Activated T-helper 2 cell treated with anti-CD3 and anti-CD28 coated beads, Interferon-gamma antibody, Interleukin-2, Interleukin-4, amounts not matched to agents 10 μg/mL and 5 μg/mL and 100 μg/mL, durations not matched to agents 14 hours and 24 hours and 36 hours (primary cell): ENCODE measurements at regions not wholly inside any gene's neighbourhood (a gene's known extent, or its start where the extent isn't known, plus 50 kb on each side); places are given as distances from the start of the nearest gene placed in this dataset.
A peak's percentile ranks its signal among the peaks of the same experiment; 100 is the strongest.
"Not testable (repeated sequence)": the region's sequence is repeated elsewhere in the genome, so short reads cannot be mapped to it uniquely, and the experiment has no call there.

ENCODE experiments used
- DNase-seq: peaks from one replicate; pipeline ENCODE4 v3.0.0; 2021; ENCODE audit warnings: low spot score
- H3K27ac Mint-ChIP-seq: one replicate; pipeline ENCODE4 v1.8.0; 2021; ENCODE audit warnings: mixed read lengths
- H3K27me3 Mint-ChIP-seq: one replicate; pipeline ENCODE4 v1.8.0; 2021; ENCODE audit warnings: low read depth, mixed read lengths
- H3K36me3 Mint-ChIP-seq: one replicate; pipeline ENCODE4 v1.8.0; 2021; ENCODE audit warnings: low read depth, mixed read lengths
- H3K4me1 Mint-ChIP-seq: one replicate; pipeline ENCODE4 v1.8.0; 2021; ENCODE audit warnings: low read depth, mixed read lengths
- H3K4me3 Mint-ChIP-seq: one replicate; pipeline ENCODE4 v1.8.0; 2021; ENCODE audit warnings: low read depth, mild to moderate bottlenecking, moderate library complexity, mixed read lengths
- H3K9me3 Mint-ChIP-seq: one replicate; pipeline ENCODE4 v1.8.0; 2021; ENCODE audit warnings: mixed read lengths
- intact Hi-C: fragments of 100-400 bp; cut with micrococcal nuclease; formaldehyde crosslinking; loops from one replicate; pipeline ENCODE4 v1.15.1; 2023

- H3K27me3 Mint-ChIP-seq, H3K36me3 Mint-ChIP-seq, H3K9me3 Mint-ChIP-seq, H3K27ac Mint-ChIP-seq, intact Hi-C loops, H3K4me1 Mint-ChIP-seq, DNase-seq, H3K4me3 Mint-ChIP-seq: not testable (repeated sequence)
Measured at GRCh38 chr5:136444099-136444498, 78.8 kb upstream of the TRPC7 start.

GRCh38 chr5:136439367-136439766 lies 74.0 kb upstream of the TRPC7 start:
- no peak for DNase-seq
- intact Hi-C loops: no loop called here
- no peaks in the 10 kb centered on the region for H3K36me3 Mint-ChIP-seq
- H3K27me3 Mint-ChIP-seq: no peaks in the 10 kb centered on the region
- H3K4me1 Mint-ChIP-seq: no peaks in the 10 kb centered on the region
- H3K27ac Mint-ChIP-seq: no peak overlapping the region
- no peak overlapping the region for H3K4me3 Mint-ChIP-seq
- H3K9me3 Mint-ChIP-seq: no peaks in the 10 kb centered on the region

- no peak for DNase-seq
- no peak overlapping the region for H3K4me3 Mint-ChIP-seq
- no peak overlapping the region for H3K27ac Mint-ChIP-seq
- H3K36me3 Mint-ChIP-seq: no peaks in the 10 kb centered on the region
- H3K9me3 Mint-ChIP-seq: no peaks in the 10 kb centered on the region
- no peaks in the 10 kb centered on the region for H3K27me3 Mint-ChIP-seq
- no peaks in the 10 kb centered on the region for H3K4me1 Mint-ChIP-seq
- intact Hi-C loops: no loop called here
Measured at GRCh38 chr5:136435946-136436543, 70.7 kb upstream of the TRPC7 start.

- DNase-seq: no peak
- no peak overlapping the region for H3K27ac Mint-ChIP-seq
- intact Hi-C loops: no loop called here
Measured at GRCh38 chr5:136434795-136435194, 69.5 kb upstream of the TRPC7 start.

GRCh38 chr5:136432705-136433104 lies 67.4 kb upstream of the TRPC7 start:
- Mint-ChIP-seq H3K9me3 (no peaks in the 10 kb centered on the region), H3K4me1 (no peaks in the 10 kb centered on the region), H3K27ac (no peak overlapping the region), H3K27me3 (no peaks in the 10 kb centered on the region), H3K4me3 (no peak overlapping the region), H3K36me3 (no peaks in the 10 kb centered on the region)
- DNase-seq: no peak
- intact Hi-C loops: no loop called here

More at GRCh38 chr5:136434795-136435194, 69.5 kb upstream of the TRPC7 start:
- Mint-ChIP-seq H3K27me3 (no peaks in the 10 kb centered on the region), H3K36me3 (no peaks in the 10 kb centered on the region), H3K4me3 (no peak overlapping the region), H3K4me1 (no peaks in the 10 kb centered on the region), H3K9me3 (no peaks in the 10 kb centered on the region)

- Mint-ChIP-seq H3K27me3 (no peaks in the 10 kb centered on the region), H3K36me3 (no peaks in the 10 kb centered on the region), H3K9me3 (no peaks in the 10 kb centered on the region), H3K4me3 (no peak overlapping the region), H3K4me1 (no peaks in the 10 kb centered on the region), H3K27ac (no peak overlapping the region)
- DNase-seq: no peak
- intact Hi-C loops: no loop called here
Measured at GRCh38 chr5:136430081-136430480, 64.7 kb upstream of the TRPC7 start.

GRCh38 chr5:136427426-136427825 lies 62.1 kb upstream of the TRPC7 start:
- Mint-ChIP-seq H3K4me3 (no peak overlapping the region), H3K36me3 (no peaks in the 10 kb centered on the region), H3K27ac (no peak overlapping the region), H3K9me3 (no peaks in the 10 kb centered on the region), H3K4me1 (no peaks in the 10 kb centered on the region), H3K27me3 (no peaks in the 10 kb centered on the region)
- intact Hi-C loops: no loop called here
- DNase-seq: no peak

- Mint-ChIP-seq H3K27ac (no peak overlapping the region), H3K9me3 (no peaks in the 10 kb centered on the region), H3K4me1 (no peaks in the 10 kb centered on the region), H3K4me3 (no peak overlapping the region), H3K36me3 (no peaks in the 10 kb centered on the region), H3K27me3 (no peaks in the 10 kb centered on the region)
- DNase-seq: no peak
- intact Hi-C loops: no loop called here
Measured at GRCh38 chr5:136425921-136426320, 60.6 kb upstream of the TRPC7 start.

GRCh38 chr5:136424835-136425584 lies 59.7 kb upstream of the TRPC7 start:
- peak; percentile 21 for DNase-seq
- Mint-ChIP-seq H3K36me3 (no peaks in the 10 kb centered on the region), H3K27ac (no peak overlapping the region), H3K4me3 (no peak overlapping the region), H3K27me3 (no peaks in the 10 kb centered on the region), H3K4me1 (no peaks in the 10 kb centered on the region), H3K9me3 (no peaks in the 10 kb centered on the region)
- intact Hi-C loops: no loop called here

- no peaks in the 10 kb centered on the region for H3K9me3 Mint-ChIP-seq
- H3K4me3 Mint-ChIP-seq: no peak overlapping the region
- H3K27ac Mint-ChIP-seq: no peak overlapping the region
- DNase-seq: no peak
- no peaks in the 10 kb centered on the region for H3K4me1 Mint-ChIP-seq
- H3K36me3 Mint-ChIP-seq: no peaks in the 10 kb centered on the region
- intact Hi-C loops: no loop called here
- H3K27me3 Mint-ChIP-seq: no peaks in the 10 kb centered on the region
Measured at GRCh38 chr5:136423944-136424606, 58.7 kb upstream of the TRPC7 start.

GRCh38 chr5:136420168-136420898 lies 55.0 kb upstream of the TRPC7 start:
- Mint-ChIP-seq H3K36me3 (no peaks in the 10 kb centered on the region), H3K9me3 (no peaks in the 10 kb centered on the region), H3K27ac (no peak overlapping the region), H3K27me3 (no peaks in the 10 kb centered on the region), H3K4me1 (no peaks in the 10 kb centered on the region), H3K4me3 (no peak overlapping the region)
- DNase-seq: no peak
- intact Hi-C loops: no loop called here

GRCh38 chr5:136418301-136418700 lies 53.0 kb upstream of the TRPC7 start:
- no peak for DNase-seq
- Mint-ChIP-seq H3K4me1 (no peaks in the 10 kb centered on the region), H3K27ac (no peak overlapping the region), H3K27me3 (no peaks in the 10 kb centered on the region), H3K4me3 (no peak overlapping the region), H3K36me3 (no peaks in the 10 kb centered on the region), H3K9me3 (no peaks in the 10 kb centered on the region)
- intact Hi-C loops: no loop called here
